CD4-positive, CD25-positive, alpha-beta regulatory T cell (primary cell): ENCODE measurements at regions not wholly inside any gene's neighbourhood (a gene's known extent, or its start where the extent isn't known, plus 50 kb on each side); places are given as distances from the start of the nearest gene placed in this dataset.

Experiments used
- ATAC-seq, 2 donors: fragments of 150-1000 bp; cut with Tn5 transposase; one replicate each; pipeline ENCODE4 v1.10.0; 2021; ENCODE audit warnings: low read depth in 2 of 2, moderate number of reproducible peaks in 2 of 2, moderate library complexity in 1 of 2
- DNase-seq, 3 donors: peaks; one replicate each; pipeline versions ENCODE4 v3.0.0 to v3.0.0-alpha.2; 2012 to 2022; ENCODE audit warnings: mixed read lengths in 1 of 3
- H3K27ac ChIP-seq: one replicate; pipeline ENCODE4 v1.7.0; 2013; ENCODE audit warnings: mild to moderate bottlenecking, low read length; ENCODE audit not compliant: insufficient read depth, poor library complexity, severe bottlenecking
- H3K27me3 ChIP-seq: one replicate; pipeline ENCODE4 v1.7.0; 2013; ENCODE audit warnings: low read length; ENCODE audit not compliant: control insufficient read depth, insufficient read depth
- H3K36me3 ChIP-seq: one replicate; pipeline ENCODE4 v1.7.0; 2013; ENCODE audit warnings: mild to moderate bottlenecking, low read length, moderate library complexity; ENCODE audit not compliant: control insufficient read depth, insufficient read depth
- H3K4me1 ChIP-seq: 2 replicates; pipeline ENCODE4 v1.7.0; 2013; ENCODE audit warnings: mild to moderate bottlenecking, low read length; ENCODE audit not compliant: insufficient read depth, control insufficient read depth, poor library complexity, severe bottlenecking
- H3K4me3 ChIP-seq: one replicate; pipeline ENCODE4 v1.7.0; 2013; ENCODE audit warnings: low read depth, mild to moderate bottlenecking, low read length, moderate library complexity
- H3K9me3 ChIP-seq, 2 experiments: 1 replicate in 1 of 2; 2 replicates in 1 of 2; pipeline ENCODE4 v1.7.0; 2013; ENCODE audit warnings: low read length in 2 of 2, mild to moderate bottlenecking in 1 of 2, moderate library complexity in 1 of 2; ENCODE audit not compliant: control insufficient read depth in 2 of 2
- H3K27ac Mint-ChIP-seq, 3 donors: one replicate each; pipeline ENCODE4 v1.8.0; 2020 to 2022; ENCODE audit warnings: mild to moderate bottlenecking in 3 of 3, mixed read lengths in 3 of 3, moderate library complexity in 2 of 3
- H3K27me3 Mint-ChIP-seq: one replicate; pipeline ENCODE4 v1.8.0; 2022; ENCODE audit warnings: mild to moderate bottlenecking, mixed read lengths
- H3K36me3 Mint-ChIP-seq: one replicate; pipeline ENCODE4 v1.8.0; 2020; ENCODE audit warnings: mixed read lengths
- H3K4me1 Mint-ChIP-seq, 4 donors: one replicate each; pipeline ENCODE4 v1.8.0; 2020 to 2022; ENCODE audit warnings: mixed read lengths in 4 of 4, mild to moderate bottlenecking in 1 of 4
- H3K4me3 Mint-ChIP-seq, 4 donors: one replicate each; pipeline ENCODE4 v1.8.0; 2020 to 2022; ENCODE audit warnings: mild to moderate bottlenecking in 4 of 4, mixed read lengths in 4 of 4, moderate library complexity in 3 of 4
- H3K9me3 Mint-ChIP-seq, 7 donors: one replicate each; pipeline ENCODE4 v1.8.0; 2020 to 2022; ENCODE audit warnings: mixed read lengths in 7 of 7, mild to moderate bottlenecking in 3 of 7, moderate library complexity in 2 of 7

GRCh38 chr6:169160855-169161560, 92.6 kb downstream of the THBS2 start:
- Histone ChIP-seq H3K4me3 (no peak overlapping the region), H3K36me3 (no peaks in the 10 kb centered on the region), H3K9me3 (no peaks in the 10 kb centered on the region), H3K27me3 (no peaks in the 10 kb centered on the region), H3K4me1 (no peaks in the 10 kb centered on the region), H3K27ac (no peak overlapping the region)
- Mint-ChIP-seq H3K27me3 (no peaks in the 10 kb centered on the region), H3K27ac (no peak overlapping the region), H3K36me3 (no peaks in the 10 kb centered on the region), H3K4me1 (no peaks in the 10 kb centered on the region), H3K9me3 (no peaks in the 10 kb centered on the region), H3K4me3 (no peak overlapping the region)
- ATAC-seq (no peak), DNase-seq (no peak)

- Histone ChIP-seq H3K27ac (no peak overlapping the region), H3K27me3 (no peaks in the 10 kb centered on the region), H3K36me3 (no peaks in the 10 kb centered on the region), H3K4me1 (no peaks in the 10 kb centered on the region), H3K9me3 (no peaks in the 10 kb centered on the region), H3K4me3 (no peak overlapping the region)
- H3K9me3 Mint-ChIP-seq, result no peaks in the 10 kb centered on the region
- no peak overlapping the region for H3K27ac Mint-ChIP-seq
- H3K36me3 Mint-ChIP-seq, result no peaks in the 10 kb centered on the region
- DNase-seq (no peak), ATAC-seq (no peak)
- H3K4me3 Mint-ChIP-seq, result no peak overlapping the region
- H3K27me3 Mint-ChIP-seq, result no peaks in the 10 kb centered on the region
- H3K4me1 Mint-ChIP-seq, result no peaks in the 10 kb centered on the region
Measured at GRCh38 chr6:169160091-169160854, 93.4 kb downstream of the THBS2 start.

GRCh38 chr6:169159331-169159730, 94.3 kb downstream of the THBS2 start:
- Histone ChIP-seq H3K27me3 (no peaks in the 10 kb centered on the region), H3K4me1 (no peaks in the 10 kb centered on the region), H3K9me3 (no peaks in the 10 kb centered on the region), H3K36me3 (no peaks in the 10 kb centered on the region), H3K27ac (no peak overlapping the region), H3K4me3 (no peak overlapping the region)
- Mint-ChIP-seq H3K36me3 (no peaks in the 10 kb centered on the region), H3K9me3 (no peaks in the 10 kb centered on the region), H3K4me1 (no peaks in the 10 kb centered on the region), H3K27ac (no peak overlapping the region), H3K4me3 (no peak overlapping the region), H3K27me3 (no peaks in the 10 kb centered on the region)
- ATAC-seq, result no peak
- no peak for DNase-seq

GRCh38 chr6:169158691-169159090, 95.0 kb downstream of the THBS2 start:
- Histone ChIP-seq H3K9me3 (no peaks in the 10 kb centered on the region), H3K27ac (no peak overlapping the region), H3K27me3 (no peaks in the 10 kb centered on the region), H3K36me3 (no peaks in the 10 kb centered on the region), H3K4me3 (no peak overlapping the region), H3K4me1 (no peaks in the 10 kb centered on the region)
- DNase-seq, result no peak
- no peaks in the 10 kb centered on the region for H3K27me3 Mint-ChIP-seq
- no peak overlapping the region for H3K27ac Mint-ChIP-seq
- no peaks in the 10 kb centered on the region for H3K9me3 Mint-ChIP-seq
- no peaks in the 10 kb centered on the region for H3K4me1 Mint-ChIP-seq
- no peak overlapping the region for H3K4me3 Mint-ChIP-seq
- no peaks in the 10 kb centered on the region for H3K36me3 Mint-ChIP-seq
- no peak for ATAC-seq

- Histone ChIP-seq H3K4me3 (no peak overlapping the region), H3K9me3 (no peaks in the 10 kb centered on the region), H3K36me3 (no peaks in the 10 kb centered on the region), H3K27ac (no peak overlapping the region), H3K27me3 (no peaks in the 10 kb centered on the region), H3K4me1 (no peaks in the 10 kb centered on the region)
- no peak for DNase-seq
- Mint-ChIP-seq H3K4me1 (no peaks in the 10 kb centered on the region), H3K36me3 (no peaks in the 10 kb centered on the region), H3K9me3 (peaks cover 0 to 2% (median 0%) of the 10 kb centered on the region in 7 donors), H3K27ac (no peak overlapping the region), H3K27me3 (no peaks in the 10 kb centered on the region), H3K4me3 (no peak overlapping the region)
- ATAC-seq, result no peak
Measured at GRCh38 chr6:169158174-169158573, 95.5 kb downstream of the THBS2 start.

GRCh38 chr6:169157197-169158148, 96.2 kb downstream of the THBS2 start:
- ATAC-seq, result no peak
- Histone ChIP-seq H3K4me1 (no peaks in the 10 kb centered on the region), H3K4me3 (no peak overlapping the region), H3K27me3 (no peaks in the 10 kb centered on the region), H3K36me3 (no peaks in the 10 kb centered on the region), H3K27ac (no peak overlapping the region), H3K9me3 (no peaks in the 10 kb centered on the region)
- Mint-ChIP-seq H3K9me3 (peaks cover 0 to 2% (median 0%) of the 10 kb centered on the region in 7 donors), H3K4me1 (no peaks in the 10 kb centered on the region), H3K27me3 (no peaks in the 10 kb centered on the region), H3K4me3 (no peak overlapping the region), H3K36me3 (no peaks in the 10 kb centered on the region), H3K27ac (no peak overlapping the region)
- DNase-seq, result no peak

- Mint-ChIP-seq H3K4me1 (no peaks in the 10 kb centered on the region), H3K27me3 (no peaks in the 10 kb centered on the region), H3K36me3 (no peaks in the 10 kb centered on the region), H3K9me3 (peaks cover 0 to 2% (median 0%) of the 10 kb centered on the region in 7 donors), H3K4me3 (no peak overlapping the region), H3K27ac (no peak overlapping the region)
- no peaks in the 10 kb centered on the region for H3K27me3 ChIP-seq
- H3K9me3 ChIP-seq, result no peaks in the 10 kb centered on the region
- no peak overlapping the region for H3K27ac ChIP-seq
- no peaks in the 10 kb centered on the region for H3K4me1 ChIP-seq
- ATAC-seq (no peak), DNase-seq (no peak)
- H3K4me3 ChIP-seq, result no peak overlapping the region
- H3K36me3 ChIP-seq, result no peaks in the 10 kb centered on the region
Measured at GRCh38 chr6:169156793-169157147, 96.9 kb downstream of the THBS2 start.
